ENCODE measurements at regions not wholly inside any gene's neighbourhood (a gene's known extent, or its start where the extent isn't known, plus 50 kb on each side); places are given as distances from the start of the nearest gene placed in this dataset.

GRCh38 chr15:96125721-96126415 lies 204.6 kb upstream of the NR2F2 start:
- intact Hi-C loops (cut with micrococcal nuclease; ENCODE audit: unreplicated experiment) (no loop called here), in situ Hi-C loops (cut with HindIII; ENCODE audit: extremely low pct_ligation_motif_present, low pct_unique_long_range_greater_than_20kb) (no loop called here)
- no peak for FAIRE-seq
- ATAC-seq: no peak
- no peak overlapping the region for H3K4me2 ChIP-seq (ENCODE audit: low read depth, low read length)
- DNase-seq (ENCODE audit: low spot score): no peak
- CTCF ChIA-PET (ENCODE audit: low intra/inter-chr PET ratio, low total read pairs): no interaction called here
- BruUV-seq (replicated peaks): no TSS peak
- no peak overlapping the region for H3K4me3 ChIP-seq (replicated peaks in 1 of 3; ENCODE audit: insufficient read depth in 1 of 3, low read depth in 2 of 3, low read length in 3 of 3)
- no peaks in the 10 kb centered on the region for H4K20me1 ChIP-seq (ENCODE audit: insufficient read depth, low read length)
- no peak overlapping the region for H2AFZ ChIP-seq (ENCODE audit: low read length)
- 88% methylated on average over 5 of the region's 5 CpGs for WGBS (ENCODE audit: low lambda C conversion rate)
- no peaks in the 10 kb centered on the region for H3K36me3 ChIP-seq (replicated peaks in 1 of 2; ENCODE audit: control insufficient read depth in 1 of 2, insufficient read depth in 2 of 2, low read length in 2 of 2)
- H3K27ac ChIP-seq (ENCODE audit: extremely low read length, insufficient read depth, low read length): no peak overlapping the region
- peaks cover 42% of the 10 kb centered on the region for H3K4me1 ChIP-seq (ENCODE audit: insufficient read depth, low read length)
- H3K27me3 ChIP-seq (ENCODE audit: control insufficient read depth in 1 of 2, insufficient read depth in 2 of 2, low read length in 2 of 2): no peaks in the 10 kb centered on the region
- no peaks in the 10 kb centered on the region for H3K9me3 ChIP-seq (ENCODE audit: low read length)
- H3K79me2 ChIP-seq (ENCODE audit: insufficient read depth, low read length): no peaks in the 10 kb centered on the region
- POLR2A ChIA-PET: no interaction called here
- no peak overlapping the region for H3K9ac ChIP-seq (ENCODE audit: insufficient read depth, low read depth, low read length)
- TF ChIP-seq ZNF407 (CRISPR knock-in tag; IDR thresholded peaks at IDR 0.05; ENCODE audit: not compliant biosample characterization) (no peak), ELF1 (CRISPR knock-in tag; IDR thresholded peaks at IDR 0.05) (no peak), ZMAT3 (CRISPR knock-in tag; conservative IDR thresholded peaks at IDR 0.05) (no peak), KDM4B (CRISPR knock-in tag; IDR thresholded peaks at IDR 0.05) (no peak), ZNF577 (CRISPR knock-in tag; IDR thresholded peaks at IDR 0.05; ENCODE audit: borderline replicate concordance, low read depth) (no peak), TARDBP (CRISPR knock-in tag; IDR thresholded peaks at IDR 0.05) (no peak), ZNF207 (IDR thresholded peaks at IDR 0.05; ENCODE audit: borderline replicate concordance) (no peak), ATF1 (CRISPR knock-in tag; IDR thresholded peaks at IDR 0.05) (no peak), ZNF646 (CRISPR knock-in tag; IDR thresholded peaks at IDR 0.05) (no peak), FOXA1 (IDR thresholded peaks at IDR 0.05) (no peak), FOXA1 (CRISPR knock-in tag; IDR thresholded peaks at IDR 0.05) (no peak)
